GM12878 (cell line): ENCODE measurements at regions not wholly inside any gene's neighbourhood (a gene's known extent, or its start where the extent isn't known, plus 50 kb on each side); places are given as distances from the start of the nearest gene placed in this dataset.
"Not testable (repeated sequence)": the region's sequence is repeated elsewhere in the genome, so short reads cannot be mapped to it uniquely, and the experiment has no call there.

Source experiments
- HDAC2 ChIP-seq: fragments of 200-600 bp; sonication (generic); IDR thresholded peaks from 2 replicates; pipeline ENCODE4 v1.6.1; 2017
- NRF1 ChIP-seq: conservative IDR thresholded peaks from 2 replicates; pipeline ENCODE4 v1.6.1; 2011; ENCODE audit warnings: mild to moderate bottlenecking, low read depth, low read length, improper control_type of control experiment
- POLR2A ChIP-seq: IDR thresholded peaks from 2 replicates; pipeline ENCODE4 v1.6.1; 2011; ENCODE audit warnings: low read depth, mild to moderate bottlenecking, low read length
- RAD21 ChIP-seq: IDR thresholded peaks from 2 replicates; pipeline ENCODE4 v1.6.1; 2011; ENCODE audit warnings: mild to moderate bottlenecking, low read depth, low read length, moderate library complexity; ENCODE audit not compliant: insufficient read depth
- SMAD1 ChIP-seq: fragments of 450-650 bp; IDR thresholded peaks from 2 replicates; pipeline ENCODE4 v1.6.1; 2018; ENCODE audit warnings: mild to moderate bottlenecking, low read depth; ENCODE audit not compliant: partially characterized antibody
- SREBF1 ChIP-seq: IDR thresholded peaks from 2 replicates; pipeline ENCODE4 v1.6.1; 2012; ENCODE audit warnings: mild to moderate bottlenecking, low read length
- ZNF24 ChIP-seq: fragments of 450-650 bp; IDR thresholded peaks from 2 replicates; pipeline ENCODE4 v1.6.1; 2017; ENCODE audit warnings: antibody characterized with exemption, mild to moderate bottlenecking
- TF ChIP-seq, protein P1 (sequence below), 3 experiments: IDR thresholded peaks in 2 of 3; conservative IDR thresholded peaks in 1 of 3; 2 replicates each; pipeline ENCODE4 v1.5.1; 2011; ENCODE audit warnings: low read depth in 3 of 3, low read length in 3 of 3, mild to moderate bottlenecking in 3 of 3, control low read depth in 2 of 3, moderate library complexity in 2 of 3, inconsistent platforms in 1 of 3, mixed read lengths in 1 of 3; ENCODE audit not compliant: control insufficient read depth in 2 of 3, insufficient read depth in 1 of 3; ENCODE audit errors: extremely low read depth in 1 of 3
- TF ChIP-seq, protein P2 (sequence below): fragments of 450-650 bp; IDR thresholded peaks from 2 replicates; pipeline ENCODE4 v1.6.1; 2017; ENCODE audit warnings: borderline replicate concordance

DNA sequence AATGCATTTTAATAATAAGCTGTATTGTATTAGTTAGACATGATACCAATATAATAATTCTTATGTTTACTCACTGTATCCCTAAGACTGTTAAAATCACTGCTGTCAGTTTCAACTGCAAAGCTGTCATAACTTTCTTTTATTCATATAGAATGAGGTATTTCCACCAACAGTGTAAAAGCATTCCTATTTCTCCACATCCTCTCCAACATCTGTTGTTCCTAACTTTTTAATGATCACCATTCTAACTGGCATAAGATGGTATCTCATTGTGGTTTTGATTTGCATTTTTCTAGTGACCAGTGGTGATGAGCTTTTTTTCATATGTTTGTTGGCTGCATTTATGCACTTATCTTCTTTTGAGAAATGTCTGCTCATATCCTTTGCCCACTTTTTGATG lies 177.6 kb upstream of the MME start:
- not testable (repeated sequence) for TF ChIP-seq SREBF1, NRF1, POLR2A, RAD21, ZNF24, HDAC2, SMAD1
- TF ChIP-seq, protein P1, sequence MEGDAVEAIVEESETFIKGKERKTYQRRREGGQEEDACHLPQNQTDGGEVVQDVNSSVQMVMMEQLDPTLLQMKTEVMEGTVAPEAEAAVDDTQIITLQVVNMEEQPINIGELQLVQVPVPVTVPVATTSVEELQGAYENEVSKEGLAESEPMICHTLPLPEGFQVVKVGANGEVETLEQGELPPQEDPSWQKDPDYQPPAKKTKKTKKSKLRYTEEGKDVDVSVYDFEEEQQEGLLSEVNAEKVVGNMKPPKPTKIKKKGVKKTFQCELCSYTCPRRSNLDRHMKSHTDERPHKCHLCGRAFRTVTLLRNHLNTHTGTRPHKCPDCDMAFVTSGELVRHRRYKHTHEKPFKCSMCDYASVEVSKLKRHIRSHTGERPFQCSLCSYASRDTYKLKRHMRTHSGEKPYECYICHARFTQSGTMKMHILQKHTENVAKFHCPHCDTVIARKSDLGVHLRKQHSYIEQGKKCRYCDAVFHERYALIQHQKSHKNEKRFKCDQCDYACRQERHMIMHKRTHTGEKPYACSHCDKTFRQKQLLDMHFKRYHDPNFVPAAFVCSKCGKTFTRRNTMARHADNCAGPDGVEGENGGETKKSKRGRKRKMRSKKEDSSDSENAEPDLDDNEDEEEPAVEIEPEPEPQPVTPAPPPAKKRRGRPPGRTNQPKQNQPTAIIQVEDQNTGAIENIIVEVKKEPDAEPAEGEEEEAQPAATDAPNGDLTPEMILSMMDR (IDR thresholded peaks at IDR 0.05 in 2 of 3, conservative IDR thresholded peaks at IDR 0.05 in 1 of 3; ENCODE audit: control insufficient read depth in 2 of 3, extremely low read depth in 1 of 3, insufficient read depth in 1 of 3, low read depth in 3 of 3, low read length in 3 of 3), result not testable (repeated sequence)
- TF ChIP-seq, protein P2, sequence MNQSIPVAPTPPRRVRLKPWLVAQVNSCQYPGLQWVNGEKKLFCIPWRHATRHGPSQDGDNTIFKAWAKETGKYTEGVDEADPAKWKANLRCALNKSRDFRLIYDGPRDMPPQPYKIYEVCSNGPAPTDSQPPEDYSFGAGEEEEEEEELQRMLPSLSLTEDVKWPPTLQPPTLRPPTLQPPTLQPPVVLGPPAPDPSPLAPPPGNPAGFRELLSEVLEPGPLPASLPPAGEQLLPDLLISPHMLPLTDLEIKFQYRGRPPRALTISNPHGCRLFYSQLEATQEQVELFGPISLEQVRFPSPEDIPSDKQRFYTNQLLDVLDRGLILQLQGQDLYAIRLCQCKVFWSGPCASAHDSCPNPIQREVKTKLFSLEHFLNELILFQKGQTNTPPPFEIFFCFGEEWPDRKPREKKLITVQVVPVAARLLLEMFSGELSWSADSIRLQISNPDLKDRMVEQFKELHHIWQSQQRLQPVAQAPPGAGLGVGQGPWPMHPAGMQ, result not testable (repeated sequence)
